GM12878 (cell line): ENCODE measurements at regions not wholly inside any gene's neighbourhood (a gene's known extent, or its start where the extent isn't known, plus 50 kb on each side); places are given as distances from the start of the nearest gene placed in this dataset.
A peak's percentile ranks its signal among the peaks of the same experiment; 100 is the strongest.

Experiments
- ATAC-seq: fragments of 200-7000 bp; cut with Tn5 transposase; 3 replicates; pipeline ENCODE4 v1.9.1; 2020; ENCODE audit warnings: mild to moderate bottlenecking, moderate library complexity
- BruUV-seq: library from RNA; stranded (reverse); fragments of 400-500 nt; replicated peaks from 2 replicates; lab custom pipeline; 2021; lab: Mats Ljungman, UMichigan
- CTCF ChIA-PET: fragments of 300-600 bp; sonication (Branson Sonifier 250); formaldehyde crosslinking; extraction: SDS; loops from one replicate; lab custom pipeline; 2021; ENCODE audit warnings: inconsistent platforms; lab: Yijun Ruan, JAX
- POLR2A ChIA-PET: fragments of 350-600 bp; formaldehyde crosslinking; extraction: SDS; loops from one replicate; lab custom pipeline; 2021; ENCODE audit warnings: inconsistent platforms; lab: Charles Lee
- RAD21 ChIA-PET: fragments of 300-600 bp; sonication (Branson Sonifier 250); formaldehyde crosslinking; loops from one replicate; lab custom pipeline; 2023; ENCODE audit warnings: antibody characterized with exemption; ENCODE audit not compliant: unreplicated experiment; lab: Charles Lee
- SMC1A ChIA-PET: fragments of 300-600 bp; sonication (Branson Sonifier 250); formaldehyde crosslinking; loops from one replicate; lab custom pipeline; 2023; ENCODE audit not compliant: unreplicated experiment, uncharacterized antibody; lab: Charles Lee
- DNase-seq: peaks from one replicate; pipeline ENCODE4 v3.0.0-alpha.2; 2011; ENCODE audit warnings: low read depth, low spot score
- FAIRE-seq: peaks from 3 replicates; lab custom pipeline; 2011; peaks lifted over from hg19 to GRCh38; lab: Jason Lieb, UNC
- H2AFZ ChIP-seq: 2 replicates; pipeline ENCODE4 v1.6.0; 2011; ENCODE audit warnings: low read depth, low read length, control low read depth; ENCODE audit not compliant: control insufficient read depth
- H3K27ac ChIP-seq: 2 replicates; pipeline ENCODE4 v1.5.1; 2011; ENCODE audit warnings: control low read depth; ENCODE audit not compliant: control insufficient read depth, insufficient read depth
- H3K27me3 ChIP-seq, 2 experiments: replicated peaks in 1 of 2; 2 replicates each; pipeline versions ENCODE4 v1.6.0 to v1.6.1; 2011; ENCODE audit warnings: low read length in 1 of 2; ENCODE audit not compliant: control insufficient read depth in 2 of 2, insufficient read depth in 2 of 2
- H3K36me3 ChIP-seq, 2 experiments: 2 replicates each; pipeline ENCODE4 v1.5.1; 2011; ENCODE audit warnings: low read length in 1 of 2; ENCODE audit not compliant: control insufficient read depth in 2 of 2, insufficient read depth in 2 of 2
- H3K4me1 ChIP-seq: 2 replicates; pipeline ENCODE4 v1.6.1; 2011; ENCODE audit warnings: mild to moderate bottlenecking, low read length, moderate library complexity, mixed read lengths; ENCODE audit not compliant: control insufficient read depth, insufficient read depth
- H3K4me2 ChIP-seq: 2 replicates; pipeline ENCODE4 v1.6.0; 2011; ENCODE audit warnings: control low read depth; ENCODE audit not compliant: control insufficient read depth, insufficient read depth
- H3K4me3 ChIP-seq: fragments of 200-600 bp; sonication (generic); 2 replicates; pipeline ENCODE4 v1.5.1; 2016
- H3K79me2 ChIP-seq: 2 replicates; pipeline ENCODE4 v1.6.0; 2011; ENCODE audit warnings: low read length; ENCODE audit not compliant: control insufficient read depth, insufficient read depth
- H3K9ac ChIP-seq: 2 replicates; pipeline ENCODE4 v1.8.0; 2011; ENCODE audit warnings: low read length, control low read depth, mixed read lengths; ENCODE audit not compliant: control insufficient read depth, insufficient read depth
- H3K9me3 ChIP-seq: replicated peaks from 3 replicates; pipeline ENCODE4 v1.5.1; 2011; ENCODE audit warnings: mild to moderate bottlenecking, low read length; ENCODE audit not compliant: control insufficient read depth, insufficient read depth
- H4K20me1 ChIP-seq: 2 replicates; pipeline ENCODE4 v1.6.0; 2011; ENCODE audit not compliant: control insufficient read depth, insufficient read depth
- BMI1 ChIP-seq: fragments of 450-650 bp; IDR thresholded peaks from 2 replicates; pipeline ENCODE4 v1.6.1; 2016; ENCODE audit warnings: mild to moderate bottlenecking, moderate library complexity, borderline replicate concordance
- BRCA1 ChIP-seq: IDR thresholded peaks from 2 replicates; pipeline ENCODE4 v1.6.1; 2011; ENCODE audit warnings: low read depth, low read length, improper control_type of control experiment
- CBFB ChIP-seq: IDR thresholded peaks from 2 replicates; pipeline ENCODE4 v1.6.1; 2016; ENCODE audit warnings: antibody characterized with exemption, low read depth
- CEBPB ChIP-seq, 2 experiments: fragments of 150-350 bp in 1 of 2; IDR thresholded peaks; 2 replicates each; pipeline ENCODE4 v1.6.1; 2012 to 2014; ENCODE audit warnings: low read depth in 2 of 2, low read length in 2 of 2, borderline replicate concordance in 1 of 2, inconsistent platforms in 1 of 2
- CHD4 ChIP-seq: fragments of 200-600 bp; sonication (generic); IDR thresholded peaks from 2 replicates; pipeline ENCODE4 v1.6.1; 2016; ENCODE audit warnings: mild to moderate bottlenecking
- CREB1 ChIP-seq: IDR thresholded peaks from 2 replicates; pipeline ENCODE4 v1.6.1; 2012; ENCODE audit warnings: low read depth, mild to moderate bottlenecking, inconsistent platforms
- DPF2 ChIP-seq: fragments of 450-650 bp; IDR thresholded peaks from 2 replicates; pipeline ENCODE4 v1.6.1; 2017; ENCODE audit warnings: mild to moderate bottlenecking
- FOS ChIP-seq: IDR thresholded peaks from 3 replicates; pipeline ENCODE4 v1.6.1; 2011; ENCODE audit warnings: borderline replicate concordance; ENCODE audit not compliant: insufficient read length; ENCODE audit errors: extremely low read depth
- JUNB ChIP-seq: IDR thresholded peaks from 2 replicates; pipeline ENCODE4 v1.6.1; 2016; ENCODE audit warnings: antibody characterized with exemption, mild to moderate bottlenecking
- NFIC ChIP-seq: IDR thresholded peaks from 2 replicates; pipeline ENCODE4 v1.6.1; 2012; ENCODE audit warnings: low read depth, mild to moderate bottlenecking, inconsistent platforms, low read length, moderate library complexity
- RUNX3 ChIP-seq: IDR thresholded peaks from 2 replicates; pipeline ENCODE4 v1.6.1; 2012; ENCODE audit warnings: low read length, inconsistent platforms
- SIN3A ChIP-seq: IDR thresholded peaks from 2 replicates; pipeline ENCODE4 v1.6.1; 2012; ENCODE audit warnings: low read depth, low read length, improper control_type of control experiment
- SIX5 ChIP-seq: IDR thresholded peaks from 2 replicates; pipeline ENCODE4 v1.6.1; 2011; ENCODE audit warnings: mild to moderate bottlenecking, low read depth, low read length, moderate library complexity; ENCODE audit not compliant: severe bottlenecking
- TAF1 ChIP-seq: IDR thresholded peaks from 2 replicates; pipeline ENCODE4 v1.6.1; 2011; ENCODE audit warnings: mild to moderate bottlenecking, low read depth, low read length, borderline replicate concordance
- TBL1XR1 ChIP-seq: IDR thresholded peaks from 2 replicates; pipeline ENCODE4 v1.6.1; 2012; ENCODE audit warnings: low read depth, low read length, improper control_type of control experiment
- ZNF217 ChIP-seq: fragments of 450-650 bp; IDR thresholded peaks from 2 replicates; pipeline ENCODE4 v1.6.1; 2017; ENCODE audit warnings: antibody characterized with exemption, mild to moderate bottlenecking
- WGBS: methylation state at CpG from one replicate; pipeline ENCODE4 v1.1.6; 2016; ENCODE audit warnings: low lambda C conversion rate; ENCODE audit not compliant: insufficient replicate concordance, insufficient coverage; ENCODE audit errors: missing lambda C conversion rate; 5-methylcytosine and 5-hydroxymethylcytosine counted together
- in situ Hi-C: fragments of 300-500 bp; cut with MboI; formaldehyde crosslinking; loops from 9 replicates; pipeline ENCODE4 v1.14.3; 2018; ENCODE audit warnings: mixed read lengths
- intact Hi-C: fragments of 100-400 bp; cut with micrococcal nuclease; formaldehyde crosslinking; loops from one replicate; pipeline ENCODE4 v1.14.2; 2022; ENCODE audit not compliant: unreplicated experiment
- TF ChIP-seq, protein P1 (sequence below): fragments of 450-650 bp; IDR thresholded peaks from 2 replicates; pipeline ENCODE4 v1.6.1; 2016; ENCODE audit warnings: mild to moderate bottlenecking
- TF ChIP-seq, protein P2 (sequence below): IDR thresholded peaks from 2 replicates; pipeline ENCODE4 v1.6.1; 2012; ENCODE audit warnings: low read length, inconsistent platforms
- TF ChIP-seq, protein P3 (sequence below): IDR thresholded peaks from 2 replicates; pipeline ENCODE4 v1.6.1; 2012; ENCODE audit warnings: mild to moderate bottlenecking, low read depth, low read length

DNA sequence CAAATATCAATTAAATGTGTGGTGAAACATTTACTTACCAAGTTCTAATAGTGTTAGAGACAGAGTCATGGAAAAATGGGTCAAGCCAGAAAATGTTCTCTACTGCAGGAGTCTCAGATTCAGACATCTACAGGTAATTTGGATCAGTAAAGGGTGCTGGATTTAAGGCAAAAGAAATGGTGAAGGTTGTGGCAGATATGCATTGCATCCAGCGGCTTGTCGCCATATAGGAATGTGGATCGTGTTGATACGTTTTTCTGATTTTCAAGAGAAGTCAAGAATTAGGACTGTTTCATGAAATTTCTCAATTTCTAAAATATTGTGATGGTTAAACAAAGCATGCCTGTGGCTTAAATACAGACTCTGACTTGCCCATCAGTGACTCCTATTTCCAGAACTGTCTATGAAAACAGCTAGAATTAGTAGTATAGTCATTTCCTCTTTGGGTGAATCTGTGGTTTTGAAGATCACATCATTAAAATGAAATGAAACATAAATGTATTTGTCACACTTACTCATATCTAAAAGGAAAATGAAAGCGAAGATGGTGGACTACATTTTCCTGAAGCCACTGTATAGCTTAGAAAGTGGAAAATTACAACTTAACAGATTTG lies 110.1 kb upstream of the VEGFC start:
- FAIRE-seq = no peak
- intact Hi-C loops (no loop called here), in situ Hi-C loops (no loop called here)
- no peaks in the 10 kb centered on the region for H4K20me1 ChIP-seq
- SMC1A ChIA-PET = interaction anchor here (1.2 to 1.4 kb wide), 2 partner anchors 11 to 25 kb away, joined by 4 to 5 read pairs; no protein-coding TSS in a partner anchor
- no peaks in the 10 kb centered on the region for H3K36me3 ChIP-seq
- POLR2A ChIA-PET = interaction anchor here (0.7 kb wide), 1 partner anchor 55 kb away, joined by 3 read pairs; no protein-coding TSS in a partner anchor
- H2AFZ ChIP-seq = no peak overlapping the region
- no peaks in the 10 kb centered on the region for H3K9me3 ChIP-seq
- no TSS peak for BruUV-seq
- H3K4me1 ChIP-seq = no peaks in the 10 kb centered on the region
- 74% methylated on average over 5 of the region's 5 CpGs for WGBS
- H3K27ac ChIP-seq = no peak overlapping the region
- no peaks in the 10 kb centered on the region for H3K27me3 ChIP-seq
- H3K4me2 ChIP-seq = no peak overlapping the region
- no peak overlapping the region for H3K4me3 ChIP-seq
- no peaks in the 10 kb centered on the region for H3K79me2 ChIP-seq
- CTCF ChIA-PET = interaction anchor here (0.6 to 1.2 kb wide), 3 partner anchors 13 to 526 kb away, joined by 3 read pairs; no protein-coding TSS in a partner anchor
- ATAC-seq = peak; percentile 96
- RAD21 ChIA-PET = interaction anchor here (0.8 to 1.1 kb wide), 2 partner anchors 21 to 144 kb away, joined by 4 read pairs; no protein-coding TSS in a partner anchor
- DNase-seq = peak; percentile 53
- H3K9ac ChIP-seq = no peak overlapping the region
- TF ChIP-seq TBL1XR1 (no peak), BRCA1 (no peak), JUNB (peak; percentile 77), FOS (no peak), CEBPB (IDR thresholded peaks at IDR 0.05; ENCODE audit: borderline replicate concordance in 1 of 2, low read depth in 2 of 2, low read length in 2 of 2) (no peak), CHD4 (no peak), TAF1 (no peak), RUNX3 (peak; percentile 90), ZNF217 (0 out of 2 replicates have a peak, but pooled peaks have one; percentile 47), SIN3A (no peak), NFIC (peak; percentile 57; the same call in 1 of the 2 replicates), CREB1 (peak; percentile 30; the same call in 1 of the 2 replicates), CBFB (peak; percentile 43; the same call in 1 of the 2 replicates), DPF2 (peak; percentile 77), BMI1 (0 out of 2 replicates have a peak, but pooled peaks have one; percentile 27), SIX5 (no peak)
- TF ChIP-seq, protein P1, sequence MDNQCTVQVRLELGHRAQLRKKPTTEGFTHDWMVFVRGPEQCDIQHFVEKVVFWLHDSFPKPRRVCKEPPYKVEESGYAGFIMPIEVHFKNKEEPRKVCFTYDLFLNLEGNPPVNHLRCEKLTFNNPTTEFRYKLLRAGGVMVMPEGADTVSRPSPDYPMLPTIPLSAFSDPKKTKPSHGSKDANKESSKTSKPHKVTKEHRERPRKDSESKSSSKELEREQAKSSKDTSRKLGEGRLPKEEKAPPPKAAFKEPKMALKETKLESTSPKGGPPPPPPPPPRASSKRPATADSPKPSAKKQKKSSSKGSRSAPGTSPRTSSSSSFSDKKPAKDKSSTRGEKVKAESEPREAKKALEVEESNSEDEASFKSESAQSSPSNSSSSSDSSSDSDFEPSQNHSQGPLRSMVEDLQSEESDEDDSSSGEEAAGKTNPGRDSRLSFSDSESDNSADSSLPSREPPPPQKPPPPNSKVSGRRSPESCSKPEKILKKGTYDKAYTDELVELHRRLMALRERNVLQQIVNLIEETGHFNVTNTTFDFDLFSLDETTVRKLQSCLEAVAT = 0 out of 2 replicates have a peak, but pooled peaks have one; percentile 29
- TF ChIP-seq, protein P2, sequence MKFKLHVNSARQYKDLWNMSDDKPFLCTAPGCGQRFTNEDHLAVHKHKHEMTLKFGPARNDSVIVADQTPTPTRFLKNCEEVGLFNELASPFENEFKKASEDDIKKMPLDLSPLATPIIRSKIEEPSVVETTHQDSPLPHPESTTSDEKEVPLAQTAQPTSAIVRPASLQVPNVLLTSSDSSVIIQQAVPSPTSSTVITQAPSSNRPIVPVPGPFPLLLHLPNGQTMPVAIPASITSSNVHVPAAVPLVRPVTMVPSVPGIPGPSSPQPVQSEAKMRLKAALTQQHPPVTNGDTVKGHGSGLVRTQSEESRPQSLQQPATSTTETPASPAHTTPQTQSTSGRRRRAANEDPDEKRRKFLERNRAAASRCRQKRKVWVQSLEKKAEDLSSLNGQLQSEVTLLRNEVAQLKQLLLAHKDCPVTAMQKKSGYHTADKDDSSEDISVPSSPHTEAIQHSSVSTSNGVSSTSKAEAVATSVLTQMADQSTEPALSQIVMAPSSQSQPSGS = peak; percentile 83
- TF ChIP-seq, protein P3, sequence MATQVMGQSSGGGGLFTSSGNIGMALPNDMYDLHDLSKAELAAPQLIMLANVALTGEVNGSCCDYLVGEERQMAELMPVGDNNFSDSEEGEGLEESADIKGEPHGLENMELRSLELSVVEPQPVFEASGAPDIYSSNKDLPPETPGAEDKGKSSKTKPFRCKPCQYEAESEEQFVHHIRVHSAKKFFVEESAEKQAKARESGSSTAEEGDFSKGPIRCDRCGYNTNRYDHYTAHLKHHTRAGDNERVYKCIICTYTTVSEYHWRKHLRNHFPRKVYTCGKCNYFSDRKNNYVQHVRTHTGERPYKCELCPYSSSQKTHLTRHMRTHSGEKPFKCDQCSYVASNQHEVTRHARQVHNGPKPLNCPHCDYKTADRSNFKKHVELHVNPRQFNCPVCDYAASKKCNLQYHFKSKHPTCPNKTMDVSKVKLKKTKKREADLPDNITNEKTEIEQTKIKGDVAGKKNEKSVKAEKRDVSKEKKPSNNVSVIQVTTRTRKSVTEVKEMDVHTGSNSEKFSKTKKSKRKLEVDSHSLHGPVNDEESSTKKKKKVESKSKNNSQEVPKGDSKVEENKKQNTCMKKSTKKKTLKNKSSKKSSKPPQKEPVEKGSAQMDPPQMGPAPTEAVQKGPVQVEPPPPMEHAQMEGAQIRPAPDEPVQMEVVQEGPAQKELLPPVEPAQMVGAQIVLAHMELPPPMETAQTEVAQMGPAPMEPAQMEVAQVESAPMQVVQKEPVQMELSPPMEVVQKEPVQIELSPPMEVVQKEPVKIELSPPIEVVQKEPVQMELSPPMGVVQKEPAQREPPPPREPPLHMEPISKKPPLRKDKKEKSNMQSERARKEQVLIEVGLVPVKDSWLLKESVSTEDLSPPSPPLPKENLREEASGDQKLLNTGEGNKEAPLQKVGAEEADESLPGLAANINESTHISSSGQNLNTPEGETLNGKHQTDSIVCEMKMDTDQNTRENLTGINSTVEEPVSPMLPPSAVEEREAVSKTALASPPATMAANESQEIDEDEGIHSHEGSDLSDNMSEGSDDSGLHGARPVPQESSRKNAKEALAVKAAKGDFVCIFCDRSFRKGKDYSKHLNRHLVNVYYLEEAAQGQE = no peak
